Stimulated activated naive CD8-positive, alpha-beta T cell treated with anti-CD3 and anti-CD28 coated beads, Interleukin-15, Interleukin-2, amounts not matched to agents 100 ng/mL and 50 ng/mL, for 24 hours (primary cell): ENCODE measurements at regions not wholly inside any gene's neighbourhood (a gene's known extent, or its start where the extent isn't known, plus 50 kb on each side); places are given as distances from the start of the nearest gene placed in this dataset.
"Not testable (repeated sequence)": the region's sequence is repeated elsewhere in the genome, so short reads cannot be mapped to it uniquely, and the experiment has no call there.

Experiments used
- H3K27ac Mint-ChIP-seq: one replicate; pipeline ENCODE4 v1.8.0; 2021; ENCODE audit warnings: mild to moderate bottlenecking, mixed read lengths
- H3K27me3 Mint-ChIP-seq: one replicate; pipeline ENCODE4 v1.8.0; 2021; ENCODE audit warnings: mixed read lengths
- H3K36me3 Mint-ChIP-seq: one replicate; pipeline ENCODE4 v1.8.0; 2021; ENCODE audit warnings: low read depth, mixed read lengths
- H3K4me1 Mint-ChIP-seq: one replicate; pipeline ENCODE4 v1.8.0; 2021; ENCODE audit warnings: low read depth, mixed read lengths
- H3K4me3 Mint-ChIP-seq: one replicate; pipeline ENCODE4 v1.8.0; 2021; ENCODE audit warnings: mild to moderate bottlenecking, mixed read lengths
- H3K9me3 Mint-ChIP-seq: one replicate; pipeline ENCODE4 v1.8.0; 2021; ENCODE audit warnings: mixed read lengths

DNA sequence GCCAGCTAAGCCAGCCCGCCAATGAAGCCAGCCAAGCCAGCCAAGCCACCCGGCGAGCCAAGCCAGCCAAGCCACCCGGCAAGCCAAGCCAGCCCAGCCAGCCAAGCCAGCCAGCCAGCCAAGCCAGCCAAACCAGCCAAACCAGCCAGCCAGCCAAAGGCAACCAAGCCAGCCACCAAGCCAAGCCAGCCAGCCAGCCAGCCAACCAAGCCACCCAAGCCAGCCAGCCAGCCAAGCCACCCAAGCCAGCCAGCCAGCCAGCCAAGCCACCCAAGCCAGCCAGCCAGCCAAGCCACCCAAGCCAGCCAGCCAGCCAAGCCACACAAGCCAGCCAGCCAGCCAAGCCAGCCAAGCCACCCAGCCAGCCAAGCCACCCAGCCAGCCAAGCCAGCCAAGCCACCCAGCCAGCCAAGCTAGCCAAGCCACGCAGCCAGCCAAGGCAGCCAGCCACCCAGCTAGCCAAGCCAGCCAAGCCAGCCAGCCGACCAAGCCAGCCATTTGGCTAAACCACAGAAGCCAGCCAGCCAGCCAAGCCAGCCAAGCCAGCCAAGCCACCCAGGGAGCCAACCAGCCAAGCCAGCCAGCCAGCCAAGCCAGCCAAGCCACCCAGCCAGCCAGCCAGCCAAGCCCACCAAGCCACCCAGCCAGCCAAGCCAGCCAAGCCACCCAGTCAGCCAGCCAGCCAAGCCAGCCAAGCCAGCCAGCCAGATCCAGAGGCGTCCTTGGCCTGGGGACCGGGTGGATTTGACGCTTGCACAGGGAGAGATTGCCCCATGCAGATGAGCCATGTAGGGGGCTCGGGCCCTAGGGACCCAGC lies 198.0 kb downstream of the GOLGA6L6 start:
- not testable (repeated sequence) for H3K4me3 Mint-ChIP-seq, H3K27ac Mint-ChIP-seq, H3K9me3 Mint-ChIP-seq, H3K36me3 Mint-ChIP-seq, H3K4me1 Mint-ChIP-seq, H3K27me3 Mint-ChIP-seq

DNA sequence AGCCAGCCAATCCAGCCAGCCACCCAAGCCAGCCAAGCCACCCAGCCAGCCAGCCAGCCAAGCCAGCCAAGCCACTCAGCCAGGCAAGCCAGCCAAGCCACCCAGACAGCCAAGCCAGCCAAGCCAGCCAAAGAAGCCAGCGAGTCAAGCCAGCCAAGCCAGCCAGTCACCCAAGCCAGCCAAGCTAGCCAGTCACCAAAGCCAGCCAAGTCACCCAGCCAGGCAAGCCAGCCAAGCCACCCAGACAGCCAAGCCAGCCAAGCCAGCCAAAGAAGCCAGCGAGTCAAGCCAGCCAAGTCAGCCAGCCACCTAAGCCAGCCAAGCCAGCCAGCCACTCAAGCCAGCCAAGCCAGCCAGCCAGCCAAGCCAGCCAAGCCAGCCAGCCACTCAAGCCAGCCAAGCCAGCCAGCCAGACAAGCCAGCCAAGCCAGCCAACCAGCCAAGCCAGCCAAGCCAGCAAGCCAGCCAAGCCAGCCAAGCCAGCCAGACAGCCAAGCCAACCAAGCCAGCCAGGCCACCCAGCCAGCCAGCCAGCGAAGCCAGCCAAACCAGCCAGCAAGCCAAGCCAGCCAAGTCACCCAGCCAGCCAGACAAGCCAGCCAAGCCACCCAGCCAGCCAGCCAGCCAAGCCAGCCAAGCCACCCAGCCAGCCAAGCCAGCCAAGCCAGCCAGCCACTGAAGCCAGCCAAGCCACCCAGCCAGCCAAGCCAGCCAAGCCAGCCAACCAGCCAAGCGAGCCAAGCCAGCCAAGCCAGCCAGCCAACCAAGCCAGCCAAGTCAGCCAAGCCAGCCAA lies 198.8 kb downstream of the GOLGA6L6 start:
- H3K27me3 Mint-ChIP-seq, H3K27ac Mint-ChIP-seq, H3K9me3 Mint-ChIP-seq, H3K4me1 Mint-ChIP-seq, H3K36me3 Mint-ChIP-seq, H3K4me3 Mint-ChIP-seq: not testable (repeated sequence)

- Mint-ChIP-seq H3K36me3 (peaks cover 4% of the 10 kb centered on the region), H3K4me3 (no peak overlapping the region), H3K4me1 (no peaks in the 10 kb centered on the region), H3K27ac (no peak overlapping the region), H3K27me3 (no peaks in the 10 kb centered on the region), H3K9me3 (peaks cover 4% of the 10 kb centered on the region)
These were observed 199.5 kb downstream of the GOLGA6L6 start for GRCh38 chr15:20341901-20342600.

- Mint-ChIP-seq H3K27ac (no peak overlapping the region), H3K9me3 (peaks cover 7% of the 10 kb centered on the region), H3K27me3 (no peaks in the 10 kb centered on the region), H3K4me3 (no peak overlapping the region), H3K4me1 (no peaks in the 10 kb centered on the region), H3K36me3 (peaks cover 8% of the 10 kb centered on the region)
These were observed 200.5 kb downstream of the GOLGA6L6 start for GRCh38 chr15:20340931-20341661.

DNA sequence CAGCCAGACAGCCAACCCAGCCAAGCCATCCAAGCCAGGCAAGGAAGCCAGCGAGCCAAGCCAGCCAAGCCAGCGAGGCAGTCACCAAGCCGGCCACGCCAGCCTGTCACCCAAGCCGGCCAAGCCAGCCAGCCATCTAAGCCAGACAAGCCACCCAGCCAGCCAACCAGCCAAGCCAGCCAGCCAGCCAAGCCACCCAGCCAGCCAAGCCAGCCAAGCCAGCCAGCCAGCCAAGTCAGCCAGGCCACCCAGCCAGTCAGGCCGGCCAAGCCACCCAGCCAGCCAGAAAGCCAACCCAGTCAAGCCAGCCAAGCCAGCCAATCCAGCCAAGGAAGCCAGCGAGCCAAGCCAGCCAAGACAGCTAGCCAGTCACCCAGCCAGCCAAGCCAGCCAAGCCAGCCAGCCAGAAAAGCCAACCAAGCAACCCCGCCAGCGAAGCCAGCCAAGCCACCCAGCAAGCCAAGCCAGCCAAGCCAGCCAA lies 201.2 kb downstream of the GOLGA6L6 start:
- peaks cover 10% of the 10 kb centered on the region for H3K9me3 Mint-ChIP-seq
- peaks cover 8% of the 10 kb centered on the region for H3K36me3 Mint-ChIP-seq
- H3K27me3 Mint-ChIP-seq, result no peaks in the 10 kb centered on the region
- no peak overlapping the region for H3K4me3 Mint-ChIP-seq
- no peak overlapping the region for H3K27ac Mint-ChIP-seq
- no peaks in the 10 kb centered on the region for H3K4me1 Mint-ChIP-seq

DNA sequence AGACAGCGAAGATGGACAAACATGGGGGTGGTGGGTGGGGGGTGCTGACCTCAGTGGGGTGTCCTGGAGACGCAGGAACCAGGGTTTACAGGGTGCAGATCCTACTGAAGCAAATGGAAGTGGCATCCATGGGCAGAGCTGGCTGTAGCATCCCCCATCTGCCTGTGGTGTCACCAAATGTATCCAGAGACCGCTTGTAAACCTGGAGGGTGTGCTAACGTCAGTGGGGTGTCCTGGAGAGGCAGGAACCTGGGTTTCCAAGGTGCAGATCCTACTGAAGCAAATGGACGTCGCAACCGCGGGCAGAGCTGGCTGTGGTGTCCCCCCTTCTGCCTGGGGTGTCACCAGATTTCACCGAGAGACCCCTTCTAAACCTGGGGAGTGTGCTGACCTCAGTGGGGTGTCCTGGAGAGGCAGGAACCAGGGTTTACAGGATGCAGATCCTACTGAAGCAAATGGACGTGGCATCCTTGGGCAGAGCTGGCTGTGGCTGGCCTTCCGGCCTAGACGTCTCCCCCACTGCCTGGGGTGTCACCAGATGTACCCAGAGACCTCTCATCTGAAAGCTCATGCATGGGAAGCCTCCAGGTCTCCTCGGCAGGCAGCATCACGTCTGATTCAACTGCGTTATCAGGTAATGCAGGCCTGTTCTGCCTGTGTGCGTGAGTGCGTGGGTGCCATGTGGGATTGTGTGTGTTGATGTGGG lies 202.4 kb downstream of the GOLGA6L6 start:
- not testable (repeated sequence) for H3K27me3 Mint-ChIP-seq, H3K4me1 Mint-ChIP-seq, H3K4me3 Mint-ChIP-seq, H3K36me3 Mint-ChIP-seq, H3K27ac Mint-ChIP-seq
- peaks cover 10% of the 10 kb centered on the region for H3K9me3 Mint-ChIP-seq

GRCh38 chr15:20338671-20339070 lies 202.9 kb downstream of the GOLGA6L6 start:
- H3K4me3 Mint-ChIP-seq, H3K27me3 Mint-ChIP-seq: not testable (repeated sequence)

GRCh38 chr15:20337238-20337637 lies 204.4 kb downstream of the GOLGA6L6 start:
- not testable (repeated sequence) for H3K36me3 Mint-ChIP-seq, H3K27me3 Mint-ChIP-seq, H3K4me3 Mint-ChIP-seq, H3K27ac Mint-ChIP-seq, H3K4me1 Mint-ChIP-seq
- H3K9me3 Mint-ChIP-seq, result peaks cover 10% of the 10 kb centered on the region

More at GRCh38 chr15:20338671-20339070, 202.9 kb downstream of the GOLGA6L6 start:
- H3K36me3 Mint-ChIP-seq, H3K4me1 Mint-ChIP-seq, H3K27ac Mint-ChIP-seq: not testable (repeated sequence)
- H3K9me3 Mint-ChIP-seq, result peaks cover 10% of the 10 kb centered on the region

DNA sequence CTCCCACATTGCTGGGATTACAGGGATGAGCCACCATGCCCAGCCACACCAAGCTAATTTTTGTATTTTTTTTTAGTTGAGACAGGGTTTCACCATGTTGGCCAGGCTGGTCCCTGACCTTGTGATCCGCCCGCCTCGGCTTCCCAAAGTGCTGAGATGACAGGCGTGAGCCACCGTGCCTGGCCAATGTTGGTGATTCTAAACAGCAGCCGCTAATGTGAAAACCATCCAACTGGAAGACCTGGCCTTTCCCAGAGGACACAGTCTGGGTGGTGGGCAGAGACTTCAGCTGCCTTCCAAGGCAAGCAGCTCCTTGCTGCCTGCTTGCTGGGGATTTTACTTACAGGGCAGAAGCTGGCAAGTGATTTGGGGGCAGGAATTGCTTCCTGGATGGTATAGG lies 207.1 kb downstream of the GOLGA6L6 start:
- not testable (repeated sequence) for H3K4me1 Mint-ChIP-seq, H3K27ac Mint-ChIP-seq, H3K27me3 Mint-ChIP-seq, H3K4me3 Mint-ChIP-seq, H3K36me3 Mint-ChIP-seq
- peaks cover 10% of the 10 kb centered on the region for H3K9me3 Mint-ChIP-seq

GRCh38 chr15:20325751-20326150 lies 215.8 kb downstream of the GOLGA6L6 start:
- H3K4me1 Mint-ChIP-seq, H3K27ac Mint-ChIP-seq, H3K27me3 Mint-ChIP-seq, H3K9me3 Mint-ChIP-seq, H3K36me3 Mint-ChIP-seq, H3K4me3 Mint-ChIP-seq: not testable (repeated sequence)

DNA sequence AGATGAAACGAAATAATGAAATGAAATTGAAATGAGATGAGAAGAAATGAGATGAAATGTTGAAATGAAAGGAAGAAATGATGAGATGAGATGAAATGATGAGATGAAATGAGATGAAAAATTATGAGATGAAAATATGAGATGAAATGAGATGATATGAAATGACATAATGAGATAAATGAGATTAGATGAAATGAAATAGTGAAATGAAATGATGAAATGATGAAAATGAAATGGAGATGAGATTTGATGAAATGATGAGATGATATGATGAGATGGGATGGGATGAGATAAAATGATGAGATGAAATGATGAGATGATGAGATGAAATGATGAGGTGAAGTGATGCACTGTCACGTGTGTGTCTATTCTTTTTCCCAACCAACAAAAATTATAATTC lies 224.5 kb downstream of the GOLGA6L6 start:
- H3K27me3 Mint-ChIP-seq, H3K4me1 Mint-ChIP-seq, H3K36me3 Mint-ChIP-seq, H3K9me3 Mint-ChIP-seq, H3K4me3 Mint-ChIP-seq, H3K27ac Mint-ChIP-seq: not testable (repeated sequence)

DNA sequence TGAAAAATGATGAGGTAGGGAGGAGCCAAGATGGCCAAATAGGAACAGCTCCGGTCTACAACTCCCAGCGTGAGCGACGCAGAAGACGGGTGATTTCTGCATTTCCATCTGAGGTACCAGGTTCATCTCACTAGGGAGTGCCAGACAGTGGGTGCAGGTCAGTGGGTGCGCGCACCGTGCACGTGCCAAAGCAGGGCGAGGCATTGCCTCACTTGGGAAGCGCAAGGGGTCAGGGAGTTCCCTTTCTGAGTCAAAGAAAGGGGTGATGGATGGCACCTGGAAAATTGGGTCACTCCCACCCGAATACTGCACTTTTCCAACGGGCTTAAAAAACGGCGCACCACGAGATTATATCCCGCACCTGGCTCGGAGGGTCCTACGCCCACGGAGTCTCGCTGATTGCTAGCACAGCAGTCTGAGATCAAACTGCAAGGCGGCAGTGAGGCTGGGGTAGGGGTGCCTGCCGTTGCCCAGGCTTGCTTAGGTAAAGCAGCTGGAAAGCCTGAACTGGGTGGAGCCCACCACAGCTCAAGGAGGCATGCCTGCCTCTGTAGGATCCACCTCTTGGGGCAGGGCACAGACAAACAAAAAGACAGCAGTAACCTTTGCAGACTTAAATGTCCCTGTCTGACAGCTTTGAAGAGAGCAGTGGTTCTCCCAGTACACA lies 230.5 kb downstream of the GOLGA6L6 start:
- not testable (repeated sequence) for H3K27ac Mint-ChIP-seq, H3K36me3 Mint-ChIP-seq, H3K4me1 Mint-ChIP-seq, H3K27me3 Mint-ChIP-seq, H3K9me3 Mint-ChIP-seq, H3K4me3 Mint-ChIP-seq

DNA sequence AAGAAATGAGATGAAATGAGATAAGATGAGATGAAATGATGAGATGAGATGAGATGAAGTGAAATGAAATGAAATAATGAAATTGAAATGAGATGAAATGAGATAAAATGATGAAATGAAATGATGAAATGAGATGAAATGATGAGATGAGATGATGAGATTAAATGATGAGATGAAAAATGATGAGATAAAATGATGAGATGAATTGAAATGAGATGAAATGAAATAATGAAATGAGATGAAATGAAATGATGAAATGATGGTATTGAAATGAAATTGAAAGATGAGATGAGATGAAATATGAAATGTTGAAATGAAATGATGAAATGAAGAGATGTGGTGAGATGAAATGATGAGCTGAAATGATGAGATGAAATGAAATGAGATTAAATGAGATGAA lies 231.0 kb downstream of the GOLGA6L6 start:
- H3K9me3 Mint-ChIP-seq, result no peaks in the 10 kb centered on the region
- H3K27me3 Mint-ChIP-seq, result no peaks in the 10 kb centered on the region
- H3K27ac Mint-ChIP-seq, result no peak overlapping the region
- H3K4me3 Mint-ChIP-seq, result no peak overlapping the region
- no peaks in the 10 kb centered on the region for H3K36me3 Mint-ChIP-seq
- no peaks in the 10 kb centered on the region for H3K4me1 Mint-ChIP-seq

DNA sequence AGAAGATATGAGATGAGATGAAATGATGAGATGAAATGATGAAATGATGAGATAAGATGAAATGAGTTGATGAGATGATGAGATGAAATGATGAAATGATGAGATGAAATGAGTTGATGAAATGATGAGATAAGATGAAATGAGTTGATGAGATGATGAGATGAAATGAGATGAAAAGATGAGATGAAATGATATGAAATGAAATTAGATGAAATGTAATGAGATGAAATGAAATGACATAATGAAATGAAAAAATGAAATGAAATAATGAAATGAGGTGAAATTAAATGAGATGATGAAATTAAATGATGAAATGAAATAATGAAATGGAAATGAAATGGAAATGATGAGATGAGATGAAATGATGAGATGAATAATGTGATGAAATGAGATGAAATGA lies 231.6 kb downstream of the GOLGA6L6 start:
- not testable (repeated sequence) for H3K27ac Mint-ChIP-seq, H3K4me1 Mint-ChIP-seq, H3K36me3 Mint-ChIP-seq, H3K9me3 Mint-ChIP-seq, H3K4me3 Mint-ChIP-seq, H3K27me3 Mint-ChIP-seq
